NCI-H2171 (cell line): ENCODE measurements at regions not wholly inside any gene's neighbourhood (a gene's known extent, or its start where the extent isn't known, plus 50 kb on each side); places are given as distances from the start of the nearest gene placed in this dataset.

Source experiments
- DNase-seq: peaks from one replicate; lab custom pipeline; 2025; lab: John Stamatoyannopoulos, UW

GRCh38 chr16:80489173-80489572 is 51.6 kb upstream of the DYNLRB2 start:
- DNase-seq: no peak

- DNase-seq: no peak
Observed at GRCh38 chr16:80488167-80488566, 52.6 kb upstream of the DYNLRB2 start.

- no peak for DNase-seq
Observed at GRCh38 chr16:80480664-80481063, 60.1 kb upstream of the DYNLRB2 start.

GRCh38 chr16:80477838-80478237 is 63.0 kb upstream of the DYNLRB2 start:
- no peak for DNase-seq

- no peak for DNase-seq
Observed at GRCh38 chr16:80468029-80468428, 72.8 kb upstream of the DYNLRB2 start.

GRCh38 chr16:80466024-80466987 is 74.5 kb upstream of the DYNLRB2 start:
- peak; percentile 9 for DNase-seq

- DNase-seq: no peak
Observed at GRCh38 chr16:80463751-80464495, 76.9 kb upstream of the DYNLRB2 start.

- DNase-seq: no peak
Observed at GRCh38 chr16:80463326-80463725, 77.5 kb upstream of the DYNLRB2 start.

- DNase-seq: no peak
Observed at GRCh38 chr16:80462917-80463316, 77.9 kb upstream of the DYNLRB2 start.

- no peak for DNase-seq
Observed at GRCh38 chr16:80460988-80461387, 79.8 kb upstream of the DYNLRB2 start.

GRCh38 chr16:80459966-80460365 is 80.8 kb upstream of the DYNLRB2 start:
- DNase-seq: no peak

- DNase-seq: no peak
Observed at GRCh38 chr16:80459331-80459777, 81.4 kb upstream of the DYNLRB2 start.

GRCh38 chr16:80457871-80458270 is 82.9 kb upstream of the DYNLRB2 start:
- no peak for DNase-seq

- no peak for DNase-seq
Observed at GRCh38 chr16:80454802-80455201, 86.0 kb upstream of the DYNLRB2 start.

GRCh38 chr16:80449392-80449791 is 91.4 kb upstream of the DYNLRB2 start:
- DNase-seq: no peak

- DNase-seq: no peak
Observed at GRCh38 chr16:80447241-80447640, 93.6 kb upstream of the DYNLRB2 start.

- DNase-seq: no peak
Observed at GRCh38 chr16:80442779-80443178, 98.0 kb upstream of the DYNLRB2 start.

GRCh38 chr16:80441935-80442334 is 98.9 kb upstream of the DYNLRB2 start:
- DNase-seq: no peak

- DNase-seq: no peak
Observed at GRCh38 chr16:80440667-80441066, 100.1 kb upstream of the DYNLRB2 start.

- no peak for DNase-seq
Observed at GRCh38 chr16:80437707-80438106, 103.1 kb upstream of the DYNLRB2 start.

GRCh38 chr16:80436510-80436909 is 104.3 kb upstream of the DYNLRB2 start:
- no peak for DNase-seq

GRCh38 chr16:80433623-80434022 is 107.2 kb upstream of the DYNLRB2 start:
- no peak for DNase-seq

- DNase-seq: no peak
Observed at GRCh38 chr16:80427795-80428194, 113.0 kb upstream of the DYNLRB2 start.
